GM12891 (cell line): ENCODE measurements at regions not wholly inside any gene's neighbourhood (a gene's known extent, or its start where the extent isn't known, plus 50 kb on each side); places are given as distances from the start of the nearest gene placed in this dataset.

Experiments used
- POLR2A ChIP-seq: IDR thresholded peaks from 2 replicates; pipeline ENCODE4 v1.6.1; 2011; ENCODE audit warnings: low read depth, low read length, control low read depth
- POLR2AphosphoS5 ChIP-seq: IDR thresholded peaks from 2 replicates; pipeline ENCODE4 v1.6.1; 2011; ENCODE audit warnings: low read depth, low read length, control low read depth
- SPI1 ChIP-seq: IDR thresholded peaks from 2 replicates; pipeline ENCODE4 v1.6.1; 2011; ENCODE audit warnings: low read depth, low read length, control low read depth

GRCh38 chr2:65722028-65722778, 289.8 kb upstream of the SPRED2 start:
- no peak for TF ChIP-seq SPI1
- no peak for TF ChIP-seq POLR2A
- TF ChIP-seq POLR2AphosphoS5 = no peak
